Stomach (tissue), 8 donors: ENCODE measurements at regions not wholly inside any gene's neighbourhood (a gene's known extent, or its start where the extent isn't known, plus 50 kb on each side); places are given as distances from the start of the nearest gene placed in this dataset.

Experiments used
- DNase-seq, 2 donors: peaks; one replicate each; pipeline versions ENCODE4 v3.0.0 to v3.0.0-alpha.2; 2013 to 2019
- H3K27ac ChIP-seq, 5 donors: fragments of 200-600 bp in 4 of 5; sonication (generic) in 4 of 5; one replicate each; pipeline ENCODE4 v1.5.1; 2013 to 2019; ENCODE audit warnings: mild to moderate bottlenecking in 1 of 5, moderate library complexity in 1 of 5
- H3K27me3 ChIP-seq, 3 donors: fragments of 200-600 bp; sonication (generic); one replicate each; pipeline ENCODE4 v1.5.1; 2017 to 2019; ENCODE audit warnings: mixed run types in 1 of 3
- H3K36me3 ChIP-seq, 4 donors: fragments of 200-600 bp; sonication (generic); 1 replicate in 3 of 4; 2 replicates in 1 of 4; pipeline ENCODE4 v1.5.1; 2016 to 2019
- H3K4me1 ChIP-seq, 4 donors: fragments of 200-600 bp; sonication (generic); one replicate each; pipeline ENCODE4 v1.5.1; 2016 to 2019
- H3K4me3 ChIP-seq, 4 donors: fragments of 200-600 bp; sonication (generic) in 3 of 4; one replicate each; pipeline ENCODE4 v1.5.1; 2016 to 2019; ENCODE audit warnings: mild to moderate bottlenecking in 1 of 4
- H3K9me3 ChIP-seq, 4 donors: fragments of 200-600 bp; sonication (generic); one replicate each; pipeline ENCODE4 v1.5.1; 2016 to 2019
- EP300 ChIP-seq: sonication (generic); formaldehyde crosslinking; IDR thresholded peaks from one replicate; pipeline ENCODE4 v1.6.1; 2017; ENCODE audit warnings: antibody characterized with exemption
- POLR2A ChIP-seq, 4 donors: fragments of 450-650 bp; IDR thresholded peaks; one replicate each; pipeline ENCODE4 v1.6.1; 2016; ENCODE audit warnings: antibody characterized with exemption in 4 of 4, control low read depth in 2 of 4, mild to moderate bottlenecking in 1 of 4, moderate library complexity in 1 of 4
- POLR2AphosphoS5 ChIP-seq, 3 donors: sonication (generic); formaldehyde crosslinking; IDR thresholded peaks; one replicate each; pipeline ENCODE4 v1.6.1; 2016; ENCODE audit warnings: antibody characterized with exemption in 3 of 3
- WGBS, 5 donors: extraction: QIAGEN DNeasy Blood & Tissue Kit in 3 of 5; methylation state at CpG; one replicate each; pipeline versions ENCODE4 v1.1.5 to v1.1.7; 2013 to 2018; 5-methylcytosine and 5-hydroxymethylcytosine counted together
- intact Hi-C: fragments of 100-400 bp; cut with DNase I; formaldehyde crosslinking; loops from one replicate; pipeline ENCODE4 v1.15.1; 2023; ENCODE audit warnings: low total_unique reads
- TF ChIP-seq, protein P1 (sequence below), 7 experiments: fragments of 450-650 bp in 4 of 7; fragments of 200-600 bp in 3 of 7; sonication (generic) in 3 of 7; IDR thresholded peaks; one replicate each; pipeline ENCODE4 v1.5.1; 2016 to 2019; ENCODE audit warnings: antibody characterized with exemption in 7 of 7, control low read depth in 2 of 7, mild to moderate bottlenecking in 1 of 7
- donor health status: healthy with polysubstance abuse.
- donor health status: Bipolar disorder and iron deficiency.
- donor health status: healthy.

DNA sequence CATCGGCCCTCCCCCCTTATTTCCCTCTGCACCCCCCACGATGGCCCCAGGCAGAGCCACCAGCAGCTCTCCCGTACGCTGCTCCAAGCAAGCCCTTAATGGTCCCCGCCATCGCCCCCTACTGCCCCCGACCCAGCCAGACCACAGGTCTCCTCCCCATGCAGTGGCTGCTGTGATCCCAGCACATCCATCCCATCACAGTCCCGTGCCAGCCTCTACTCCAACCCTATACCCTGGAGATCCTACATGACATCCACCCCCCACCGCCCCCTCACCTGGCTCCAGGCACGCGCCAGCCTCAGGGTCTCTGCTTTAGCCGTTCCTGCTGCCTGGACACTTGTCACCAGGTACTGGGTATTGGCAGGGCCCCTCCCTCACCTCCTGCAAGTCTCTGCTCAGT lies 85.8 kb upstream of the RTL6 start:
- no peak for DNase-seq
- H3K4me3 ChIP-seq, result no peak overlapping the region
- H3K27me3 ChIP-seq, result peaks cover 0 to 85% (median 13%) of the 10 kb centered on the region in 3 donors
- TF ChIP-seq EP300 (no peak), POLR2A (IDR thresholded peaks at IDR 0.05) (no peak), POLR2AphosphoS5 (IDR thresholded peaks at IDR 0.05) (no peak)
- TF ChIP-seq, protein P1, sequence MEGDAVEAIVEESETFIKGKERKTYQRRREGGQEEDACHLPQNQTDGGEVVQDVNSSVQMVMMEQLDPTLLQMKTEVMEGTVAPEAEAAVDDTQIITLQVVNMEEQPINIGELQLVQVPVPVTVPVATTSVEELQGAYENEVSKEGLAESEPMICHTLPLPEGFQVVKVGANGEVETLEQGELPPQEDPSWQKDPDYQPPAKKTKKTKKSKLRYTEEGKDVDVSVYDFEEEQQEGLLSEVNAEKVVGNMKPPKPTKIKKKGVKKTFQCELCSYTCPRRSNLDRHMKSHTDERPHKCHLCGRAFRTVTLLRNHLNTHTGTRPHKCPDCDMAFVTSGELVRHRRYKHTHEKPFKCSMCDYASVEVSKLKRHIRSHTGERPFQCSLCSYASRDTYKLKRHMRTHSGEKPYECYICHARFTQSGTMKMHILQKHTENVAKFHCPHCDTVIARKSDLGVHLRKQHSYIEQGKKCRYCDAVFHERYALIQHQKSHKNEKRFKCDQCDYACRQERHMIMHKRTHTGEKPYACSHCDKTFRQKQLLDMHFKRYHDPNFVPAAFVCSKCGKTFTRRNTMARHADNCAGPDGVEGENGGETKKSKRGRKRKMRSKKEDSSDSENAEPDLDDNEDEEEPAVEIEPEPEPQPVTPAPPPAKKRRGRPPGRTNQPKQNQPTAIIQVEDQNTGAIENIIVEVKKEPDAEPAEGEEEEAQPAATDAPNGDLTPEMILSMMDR (IDR thresholded peaks at IDR 0.05), result no peak
- H3K4me1 ChIP-seq, result peaks cover 0 to 14% (median 11%) of the 10 kb centered on the region in 4 donors
- intact Hi-C loops, result no loop called here
- H3K36me3 ChIP-seq, result no peaks in the 10 kb centered on the region
- 46 to 64% (median 62%) methylated on average over 8 to 12 of the region's 12 CpGs for WGBS, 5 donors
- H3K9me3 ChIP-seq, result no peaks in the 10 kb centered on the region
- no peak overlapping the region for H3K27ac ChIP-seq

DNA sequence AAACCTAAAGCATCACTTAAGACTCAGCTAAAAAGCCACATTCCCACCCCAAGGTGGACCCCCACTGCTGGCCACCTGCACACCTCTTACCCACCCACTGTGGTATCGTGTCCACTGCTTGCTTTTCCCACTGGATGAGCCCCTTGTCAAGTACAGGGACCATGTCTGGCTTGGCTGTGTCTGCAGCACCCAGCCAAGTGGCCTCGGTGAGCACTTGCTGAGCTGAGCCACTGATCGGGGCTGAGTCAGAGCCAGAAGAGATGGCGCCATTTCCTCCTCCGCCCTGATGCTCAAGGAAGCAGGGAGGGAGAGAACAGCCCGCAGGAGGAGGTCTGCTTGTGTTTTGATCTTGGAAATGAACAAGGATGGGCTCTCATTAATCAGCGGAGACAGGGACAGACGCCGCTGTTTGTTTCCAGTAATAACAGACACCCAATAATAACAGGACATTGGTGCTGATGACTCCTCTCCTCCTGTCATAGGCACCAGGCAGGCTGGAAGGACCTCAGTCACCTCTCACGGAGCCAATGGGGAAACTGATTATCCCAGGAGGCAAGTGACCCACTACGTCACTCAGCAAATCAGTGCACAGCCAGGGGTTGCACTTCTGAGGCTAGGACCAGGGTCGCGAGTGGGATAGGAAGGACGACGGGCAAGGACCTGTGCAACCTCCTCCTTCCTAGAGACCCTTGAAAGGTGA lies 85.2 kb upstream of the RTL6 start:
- Histone ChIP-seq H3K4me1 (peaks cover 0 to 14% (median 11%) of the 10 kb centered on the region in 4 donors), H3K27me3 (peaks cover 0 to 90% (median 13%) of the 10 kb centered on the region in 3 donors), H3K36me3 (no peaks in the 10 kb centered on the region), H3K27ac (no peak overlapping the region), H3K4me3 (no peak overlapping the region), H3K9me3 (no peaks in the 10 kb centered on the region)
- DNase-seq, result no peak
- TF ChIP-seq EP300 (no peak), POLR2A (IDR thresholded peaks at IDR 0.05) (no peak), POLR2AphosphoS5 (IDR thresholded peaks at IDR 0.05) (no peak)
- TF ChIP-seq, protein P1 (IDR thresholded peaks at IDR 0.05), result no peak
- intact Hi-C loops, result no loop called here
- 53 to 72% (median 57%) methylated on average over 14 to 15 of the region's 15 CpGs for WGBS, 5 donors

DNA sequence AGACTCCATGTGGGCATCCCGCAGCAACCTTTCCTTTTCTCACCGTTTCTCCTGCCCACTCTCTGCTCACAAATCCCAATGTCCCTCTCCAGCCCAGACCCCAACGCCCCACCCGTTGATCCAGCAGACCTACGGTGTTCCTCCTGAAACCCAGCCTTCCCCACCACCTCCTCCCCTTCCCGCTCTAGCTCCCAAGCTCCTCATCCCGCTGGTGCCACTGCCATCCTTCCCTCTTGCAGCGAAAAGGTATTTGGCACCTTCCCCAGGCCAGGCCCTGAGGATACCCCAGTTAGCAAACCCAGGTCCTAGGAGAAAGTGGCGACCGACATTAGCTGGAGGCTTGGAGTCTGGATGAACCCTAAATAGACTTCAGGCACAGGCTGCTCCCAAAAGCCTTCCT lies 84.0 kb upstream of the RTL6 start:
- WGBS, 5 donors, result 81 to 87% (median 87%) methylated on average over 10 of the region's 10 CpGs
- Histone ChIP-seq H3K4me3 (no peak overlapping the region), H3K4me1 (peaks cover 0 to 11% (median 8%) of the 10 kb centered on the region in 4 donors), H3K27me3 (peaks cover 0 to 92% (median 13%) of the 10 kb centered on the region in 3 donors), H3K27ac (no peak overlapping the region), H3K36me3 (no peaks in the 10 kb centered on the region), H3K9me3 (no peaks in the 10 kb centered on the region)
- TF ChIP-seq POLR2AphosphoS5 (IDR thresholded peaks at IDR 0.05), result no peak
- TF ChIP-seq, protein P1 (IDR thresholded peaks at IDR 0.05), result no peak
- TF ChIP-seq EP300, result no peak
- TF ChIP-seq POLR2A (IDR thresholded peaks at IDR 0.05), result no peak
- intact Hi-C loops, result no loop called here
- DNase-seq, result no peak

DNA sequence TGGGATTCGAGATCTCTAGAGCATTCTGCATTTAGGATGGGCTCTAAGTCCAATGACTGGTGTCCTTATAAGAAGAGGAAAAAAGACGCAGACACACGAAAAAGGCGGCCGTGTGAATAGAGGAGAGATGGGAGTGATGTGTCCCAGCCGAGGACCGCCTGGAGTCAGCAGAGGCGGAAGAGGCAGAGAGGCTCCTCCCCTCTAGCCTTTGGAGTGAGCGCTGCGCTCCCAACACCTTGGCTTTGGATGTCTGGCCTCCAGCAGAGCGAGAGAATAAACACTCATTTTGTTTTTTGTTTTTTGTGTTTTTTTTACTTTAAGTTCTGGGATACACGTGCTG lies 83.0 kb upstream of the RTL6 start:
- TF ChIP-seq POLR2A (IDR thresholded peaks at IDR 0.05) (no peak), POLR2AphosphoS5 (IDR thresholded peaks at IDR 0.05) (no peak), EP300 (no peak)
- TF ChIP-seq, protein P1 (IDR thresholded peaks at IDR 0.05), result no peak
- no peak overlapping the region for H3K27ac ChIP-seq
- no peak for DNase-seq
- 70 to 83% (median 74%) methylated on average over 12 of the region's 12 CpGs for WGBS, 5 donors
- H3K4me3 ChIP-seq, result no peak overlapping the region
- no peaks in the 10 kb centered on the region for H3K36me3 ChIP-seq
- H3K9me3 ChIP-seq, result no peaks in the 10 kb centered on the region
- intact Hi-C loops, result no loop called here
- peaks cover 0 to 1% (median 0%) of the 10 kb centered on the region in 4 donors for H3K4me1 ChIP-seq
- peaks cover 0 to 91% (median 8%) of the 10 kb centered on the region in 3 donors for H3K27me3 ChIP-seq
